PC-9 (cell line): ENCODE measurements at regions not wholly inside any gene's neighbourhood (a gene's known extent, or its start where the extent isn't known, plus 50 kb on each side); places are given as distances from the start of the nearest gene placed in this dataset.

ENCODE experiments used
- BruUV-seq: library from RNA; stranded (reverse); fragments of 400-500 nt; replicated peaks from 2 replicates; lab custom pipeline; 2021; lab: Mats Ljungman, UMichigan
- CTCF ChIA-PET: fragments of 300-600 bp; sonication (Branson Sonifier 250); formaldehyde crosslinking; loops from one replicate; lab custom pipeline; 2022; ENCODE audit warnings: antibody characterized with exemption; lab: Charles Lee
- POLR2A ChIA-PET: fragments of 300-600 bp; sonication (Branson Sonifier 250); formaldehyde crosslinking; loops from one replicate; lab custom pipeline; 2022; ENCODE audit warnings: antibody characterized with exemption; ENCODE audit not compliant: unreplicated experiment; lab: Charles Lee
- DNase-seq, 2 experiments: peaks; one replicate each; pipeline versions ENCODE4 v3.0.0 to v3.0.0-alpha.2; 2015 to 2022; ENCODE audit warnings: mixed read lengths in 1 of 2
- H2AFZ ChIP-seq: fragments of 200-600 bp; sonication (generic); 2 replicates; pipeline ENCODE4 v1.8.1; 2017; ENCODE audit warnings: antibody characterized with exemption
- H3F3A ChIP-seq: fragments of 200-600 bp; sonication (generic); 2 replicates; pipeline ENCODE4 v1.8.1; 2017; ENCODE audit warnings: antibody characterized with exemption, mild to moderate bottlenecking, low read depth; ENCODE audit not compliant: insufficient read depth
- H3K27ac ChIP-seq: fragments of 200-600 bp; sonication (generic); 2 replicates; pipeline ENCODE4 v1.6.1; 2016; ENCODE audit warnings: mixed run types
- H3K27me3 ChIP-seq: fragments of 200-600 bp; sonication (generic); 2 replicates; pipeline ENCODE4 v1.6.1; 2016; ENCODE audit warnings: low read depth, mixed run types; ENCODE audit not compliant: insufficient read depth
- H3K36me3 ChIP-seq: fragments of 200-600 bp; sonication (generic); 2 replicates; pipeline ENCODE4 v1.6.1; 2016; ENCODE audit warnings: low read depth, mixed run types
- H3K4me1 ChIP-seq: fragments of 200-600 bp; sonication (generic); replicated peaks from 2 replicates; pipeline ENCODE4 v1.6.1; 2016; ENCODE audit warnings: mixed run types; ENCODE audit not compliant: insufficient read depth
- H3K4me2 ChIP-seq: fragments of 200-600 bp; sonication (generic); 2 replicates; pipeline ENCODE4 v1.6.1; 2017; ENCODE audit warnings: mixed run types
- H3K4me3 ChIP-seq: fragments of 200-600 bp; sonication (generic); 2 replicates; pipeline ENCODE4 v1.6.1; 2016; ENCODE audit warnings: mixed run types
- H3K79me2 ChIP-seq: fragments of 200-600 bp; sonication (generic); 2 replicates; pipeline ENCODE4 v1.6.1; 2017; ENCODE audit warnings: low read depth, mixed run types
- H3K9me2 ChIP-seq: fragments of 200-600 bp; sonication (generic); 2 replicates; pipeline ENCODE4 v1.8.1; 2017; ENCODE audit warnings: mild to moderate bottlenecking; ENCODE audit not compliant: insufficient read depth
- H3K9me3 ChIP-seq: fragments of 200-600 bp; sonication (generic); 2 replicates; pipeline ENCODE4 v1.8.1; 2016; ENCODE audit warnings: low read depth; ENCODE audit not compliant: insufficient read depth
- H4K20me1 ChIP-seq: fragments of 200-600 bp; sonication (generic); 2 replicates; pipeline ENCODE4 v1.8.1; 2017; ENCODE audit not compliant: insufficient read depth
- EZH2 ChIP-seq: fragments of 200-600 bp; sonication (generic); IDR thresholded peaks from 2 replicates; pipeline ENCODE4 v1.8.0; 2017; ENCODE audit warnings: antibody characterized with exemption, low read depth
- intact Hi-C: fragments of 100-400 bp; cut with micrococcal nuclease; formaldehyde crosslinking; loops from one replicate; pipeline ENCODE4 v1.10.0; 2022; ENCODE audit not compliant: unreplicated experiment
- TF ChIP-seq, protein P1 (sequence below): fragments of 200-600 bp; sonication (generic); conservative IDR thresholded peaks from 2 replicates; pipeline ENCODE4 v1.6.1; 2017; ENCODE audit warnings: mixed run types, antibody characterized with exemption, mild to moderate bottlenecking, moderate library complexity

GRCh38 chr4:96736352-96736889 is 896.5 kb downstream of the PDHA2 start:
- Histone ChIP-seq H2AFZ (no peak overlapping the region), H3K4me1 (no peaks in the 10 kb centered on the region), H3K9me3 (no peaks in the 10 kb centered on the region), H3K27me3 (no peaks in the 10 kb centered on the region), H3K36me3 (no peaks in the 10 kb centered on the region), H4K20me1 (no peaks in the 10 kb centered on the region), H3K27ac (no peak overlapping the region), H3F3A (no peaks in the 10 kb centered on the region), H3K4me3 (no peak overlapping the region), H3K9me2 (no peaks in the 10 kb centered on the region), H3K4me2 (no peak overlapping the region), H3K79me2 (no peaks in the 10 kb centered on the region)
- CTCF ChIA-PET, result no interaction called here
- intact Hi-C loops, result no loop called here
- POLR2A ChIA-PET, result interaction anchor here (0.7 kb wide), 1 partner anchor 571 kb away, joined by 4 read pairs; no protein-coding TSS in a partner anchor
- no TSS peak for BruUV-seq
- no peak for TF ChIP-seq EZH2
- TF ChIP-seq, protein P1, sequence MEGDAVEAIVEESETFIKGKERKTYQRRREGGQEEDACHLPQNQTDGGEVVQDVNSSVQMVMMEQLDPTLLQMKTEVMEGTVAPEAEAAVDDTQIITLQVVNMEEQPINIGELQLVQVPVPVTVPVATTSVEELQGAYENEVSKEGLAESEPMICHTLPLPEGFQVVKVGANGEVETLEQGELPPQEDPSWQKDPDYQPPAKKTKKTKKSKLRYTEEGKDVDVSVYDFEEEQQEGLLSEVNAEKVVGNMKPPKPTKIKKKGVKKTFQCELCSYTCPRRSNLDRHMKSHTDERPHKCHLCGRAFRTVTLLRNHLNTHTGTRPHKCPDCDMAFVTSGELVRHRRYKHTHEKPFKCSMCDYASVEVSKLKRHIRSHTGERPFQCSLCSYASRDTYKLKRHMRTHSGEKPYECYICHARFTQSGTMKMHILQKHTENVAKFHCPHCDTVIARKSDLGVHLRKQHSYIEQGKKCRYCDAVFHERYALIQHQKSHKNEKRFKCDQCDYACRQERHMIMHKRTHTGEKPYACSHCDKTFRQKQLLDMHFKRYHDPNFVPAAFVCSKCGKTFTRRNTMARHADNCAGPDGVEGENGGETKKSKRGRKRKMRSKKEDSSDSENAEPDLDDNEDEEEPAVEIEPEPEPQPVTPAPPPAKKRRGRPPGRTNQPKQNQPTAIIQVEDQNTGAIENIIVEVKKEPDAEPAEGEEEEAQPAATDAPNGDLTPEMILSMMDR, result no peak
- peak in 1 of 2 experiments; percentile 23 for DNase-seq

GRCh38 chr4:96739101-96739500 is 899.2 kb downstream of the PDHA2 start:
- TF ChIP-seq, protein P1, result no peak
- TF ChIP-seq EZH2, result no peak
- CTCF ChIA-PET, result no interaction called here
- no peak overlapping the region for H2AFZ ChIP-seq

GRCh38 chr4:96742332-96743014 is 902.6 kb downstream of the PDHA2 start:
- Histone ChIP-seq H3F3A (no peaks in the 10 kb centered on the region), H3K9me3 (no peaks in the 10 kb centered on the region), H3K79me2 (no peaks in the 10 kb centered on the region), H3K9me2 (no peaks in the 10 kb centered on the region), H2AFZ (no peak overlapping the region), H3K4me1 (no peaks in the 10 kb centered on the region), H3K4me3 (no peak overlapping the region), H3K4me2 (no peak overlapping the region), H3K36me3 (no peaks in the 10 kb centered on the region), H3K27me3 (no peaks in the 10 kb centered on the region), H4K20me1 (no peaks in the 10 kb centered on the region), H3K27ac (no peak overlapping the region)
- CTCF ChIA-PET, result no interaction called here
- POLR2A ChIA-PET, result no interaction called here
- DNase-seq, result no peak
- TF ChIP-seq, protein P1, result no peak
- no peak for TF ChIP-seq EZH2
- intact Hi-C loops, result no loop called here
- no TSS peak for BruUV-seq

More at GRCh38 chr4:96739101-96739500, 899.2 kb downstream of the PDHA2 start:
- intact Hi-C loops, result no loop called here
- DNase-seq, result no peak
- Histone ChIP-seq H3K79me2 (no peaks in the 10 kb centered on the region), H3K27ac (no peak overlapping the region), H3K4me2 (no peak overlapping the region), H3F3A (no peaks in the 10 kb centered on the region), H3K4me1 (no peaks in the 10 kb centered on the region), H3K4me3 (no peak overlapping the region), H3K9me2 (no peaks in the 10 kb centered on the region), H3K27me3 (no peaks in the 10 kb centered on the region), H4K20me1 (no peaks in the 10 kb centered on the region), H3K9me3 (no peaks in the 10 kb centered on the region), H3K36me3 (no peaks in the 10 kb centered on the region)
- POLR2A ChIA-PET, result no interaction called here
- no TSS peak for BruUV-seq
